GM23248 (cell line): ENCODE measurements at regions not wholly inside any gene's neighbourhood (a gene's known extent, or its start where the extent isn't known, plus 50 kb on each side); places are given as distances from the start of the nearest gene placed in this dataset.

Source experiments
- DNase-seq: peaks from one replicate; pipeline ENCODE4 v3.0.0-alpha.2; 2015
- H2AFZ ChIP-seq: fragments of 200-600 bp; sonication (generic); 2 replicates; pipeline ENCODE4 v1.6.1; 2016; ENCODE audit warnings: antibody characterized with exemption
- H3F3A ChIP-seq: fragments of 200-600 bp; sonication (generic); 2 replicates; pipeline ENCODE4 v1.6.1; 2016; ENCODE audit warnings: mild to moderate bottlenecking, antibody characterized with exemption, mixed run types; ENCODE audit not compliant: insufficient read depth
- H3K27ac ChIP-seq: fragments of 200-600 bp; sonication (generic); 2 replicates; pipeline ENCODE4 v1.5.1; 2016; ENCODE audit warnings: mild to moderate bottlenecking
- H3K27me3 ChIP-seq: fragments of 200-600 bp; sonication (generic); replicated peaks from 2 replicates; pipeline ENCODE4 v1.6.1; 2016; ENCODE audit warnings: mild to moderate bottlenecking; ENCODE audit not compliant: insufficient read depth
- H3K36me3 ChIP-seq: fragments of 200-600 bp; sonication (generic); 2 replicates; pipeline ENCODE4 v1.6.1; 2016; ENCODE audit warnings: low read depth, mild to moderate bottlenecking
- H3K4me1 ChIP-seq: fragments of 200-600 bp; sonication (generic); 2 replicates; pipeline ENCODE4 v1.6.1; 2016; ENCODE audit warnings: mild to moderate bottlenecking; ENCODE audit not compliant: insufficient read depth
- H3K4me2 ChIP-seq: fragments of 200-600 bp; sonication (generic); one replicate; pipeline ENCODE4 v1.6.1; 2016; ENCODE audit warnings: mild to moderate bottlenecking; ENCODE audit not compliant: unreplicated experiment
- H3K4me3 ChIP-seq: fragments of 200-600 bp; sonication (generic); 2 replicates; pipeline ENCODE4 v1.5.1; 2016; ENCODE audit warnings: mild to moderate bottlenecking
- H3K79me2 ChIP-seq: fragments of 200-600 bp; sonication (generic); 2 replicates; pipeline ENCODE4 v1.6.1; 2016; ENCODE audit warnings: mild to moderate bottlenecking; ENCODE audit not compliant: insufficient read depth
- H3K9ac ChIP-seq: fragments of 200-600 bp; sonication (generic); 2 replicates; pipeline ENCODE4 v1.6.1; 2016; ENCODE audit warnings: mild to moderate bottlenecking
- H3K9me2 ChIP-seq: fragments of 200-600 bp; sonication (generic); 2 replicates; pipeline ENCODE4 v1.6.1; 2016; ENCODE audit warnings: mixed run types, mild to moderate bottlenecking, moderate library complexity; ENCODE audit not compliant: insufficient read depth
- H3K9me3 ChIP-seq: fragments of 200-600 bp; sonication (generic); one replicate; pipeline ENCODE4 v1.6.1; 2017; ENCODE audit warnings: low read depth
- H4K20me1 ChIP-seq: fragments of 200-600 bp; sonication (generic); 2 replicates; pipeline ENCODE4 v1.6.0; 2016; ENCODE audit not compliant: insufficient read depth
- EZH2 ChIP-seq: fragments of 200-600 bp; sonication (generic); IDR thresholded peaks from 2 replicates; pipeline ENCODE4 v1.6.1; 2018; ENCODE audit warnings: antibody characterized with exemption, mild to moderate bottlenecking; ENCODE audit not compliant: insufficient read depth, poor library complexity, severe bottlenecking
- EZH2phosphoT487 ChIP-seq: fragments of 200-600 bp; sonication (generic); IDR thresholded peaks from 2 replicates; pipeline ENCODE4 v1.6.1; 2018; ENCODE audit warnings: antibody characterized with exemption, moderate library complexity, mild to moderate bottlenecking, low read depth; ENCODE audit not compliant: insufficient read depth
- WGBS, 2 experiments: methylation state at CpG; one replicate each; pipeline ENCODE4 v1.1.6; 2015 to 2017; ENCODE audit warnings: low lambda C conversion rate in 2 of 2, low coverage in 1 of 2; ENCODE audit errors: missing lambda C conversion rate in 2 of 2; 5-methylcytosine and 5-hydroxymethylcytosine counted together
- in situ Hi-C: fragments of 300-500 bp; cut with MboI; formaldehyde crosslinking; loops from 2 replicates; pipeline ENCODE4 v1.15.0; 2020

- WGBS, 2 experiments, result 0% methylated on average over 2 of the region's 2 CpGs
- in situ Hi-C loops, result no loop called here
- TF ChIP-seq EZH2, result no peak
- no peak for TF ChIP-seq EZH2phosphoT487
- Histone ChIP-seq H3K27me3 (no peaks in the 10 kb centered on the region), H3F3A (no peaks in the 10 kb centered on the region), H2AFZ (no peak overlapping the region), H3K9me3 (no peaks in the 10 kb centered on the region), H4K20me1 (no peaks in the 10 kb centered on the region), H3K79me2 (no peaks in the 10 kb centered on the region), H3K4me1 (0 out of 2 replicates have a peak, but pooled peaks cover 7% of the 10 kb centered on the region), H3K36me3 (no peaks in the 10 kb centered on the region), H3K4me2 (no peak overlapping the region), H3K4me3 (no peak overlapping the region), H3K27ac (peak overlapping the region; percentile 39), H3K9me2 (no peaks in the 10 kb centered on the region), H3K9ac (no peak overlapping the region)
- peak; percentile 68 for DNase-seq
Measured at GRCh38 chr14:79971330-79971729, 240.0 kb downstream of the DIO2 start.

GRCh38 chr14:79967453-79967852, 243.9 kb downstream of the DIO2 start:
- WGBS, 2 experiments, result 26 to 41% methylated on average over 2 of the region's 2 CpGs
- Histone ChIP-seq H3K36me3 (no peaks in the 10 kb centered on the region), H3K4me3 (no peak overlapping the region), H3K4me1 (0 out of 2 replicates have a peak, but pooled peaks cover 7% of the 10 kb centered on the region), H3K9me3 (no peaks in the 10 kb centered on the region), H3K4me2 (no peak overlapping the region), H3K79me2 (no peaks in the 10 kb centered on the region), H3K9me2 (no peaks in the 10 kb centered on the region), H3K9ac (peak overlapping the region; percentile 60), H2AFZ (no peak overlapping the region), H4K20me1 (no peaks in the 10 kb centered on the region), H3F3A (no peaks in the 10 kb centered on the region), H3K27me3 (no peaks in the 10 kb centered on the region), H3K27ac (peak overlapping the region; percentile 78)
- no peak for TF ChIP-seq EZH2
- TF ChIP-seq EZH2phosphoT487, result no peak
- in situ Hi-C loops, result no loop called here
- DNase-seq, result peak; percentile 44

GRCh38 chr14:79967001-79967400, 244.3 kb downstream of the DIO2 start:
- in situ Hi-C loops, result no loop called here
- DNase-seq, result peak; percentile 61

GRCh38 chr14:79965896-79966295, 245.4 kb downstream of the DIO2 start:
- H4K20me1 ChIP-seq, result no peaks in the 10 kb centered on the region
- H3K4me3 ChIP-seq, result no peak overlapping the region
- DNase-seq, result peak; percentile 39
- H3K4me2 ChIP-seq, result no peak overlapping the region
- no peaks in the 10 kb centered on the region for H3K36me3 ChIP-seq
- in situ Hi-C loops, result no loop called here
- H3K27ac ChIP-seq, result no peak overlapping the region
- H3K9me2 ChIP-seq, result no peaks in the 10 kb centered on the region
- H3K9ac ChIP-seq, result no peak overlapping the region
- no peak overlapping the region for H2AFZ ChIP-seq
- H3K9me3 ChIP-seq, result no peaks in the 10 kb centered on the region
- no peaks in the 10 kb centered on the region for H3K79me2 ChIP-seq
- no peak for TF ChIP-seq EZH2phosphoT487
- no peak for TF ChIP-seq EZH2
- no peaks in the 10 kb centered on the region for H3K27me3 ChIP-seq
- 0 out of 2 replicates have a peak, but pooled peaks cover 3% of the 10 kb centered on the region for H3K4me1 ChIP-seq
- WGBS, 2 experiments, result 51 to 67% methylated on average over 2 of the region's 2 CpGs
- no peaks in the 10 kb centered on the region for H3F3A ChIP-seq

More at GRCh38 chr14:79967001-79967400, 244.3 kb downstream of the DIO2 start:
- Histone ChIP-seq H3K9me2 (no peaks in the 10 kb centered on the region), H3K4me3 (no peak overlapping the region), H3F3A (no peaks in the 10 kb centered on the region), H3K4me1 (0 out of 2 replicates have a peak, but pooled peaks cover 7% of the 10 kb centered on the region), H3K9ac (peak overlapping the region; percentile 60), H3K27me3 (no peaks in the 10 kb centered on the region), H2AFZ (no peak overlapping the region), H3K9me3 (no peaks in the 10 kb centered on the region), H3K4me2 (no peak overlapping the region), H4K20me1 (no peaks in the 10 kb centered on the region), H3K27ac (peak overlapping the region; percentile 78), H3K79me2 (no peaks in the 10 kb centered on the region), H3K36me3 (no peaks in the 10 kb centered on the region)
- TF ChIP-seq EZH2, result no peak
- no peak for TF ChIP-seq EZH2phosphoT487

GRCh38 chr14:79961197-79961596, 250.1 kb downstream of the DIO2 start:
- Histone ChIP-seq H3K9ac (no peak overlapping the region), H3F3A (no peaks in the 10 kb centered on the region), H3K27ac (no peak overlapping the region), H3K9me3 (no peaks in the 10 kb centered on the region), H3K27me3 (no peaks in the 10 kb centered on the region), H3K4me1 (no peaks in the 10 kb centered on the region), H3K36me3 (no peaks in the 10 kb centered on the region), H3K4me2 (no peak overlapping the region), H3K9me2 (no peaks in the 10 kb centered on the region), H3K4me3 (no peak overlapping the region), H4K20me1 (no peaks in the 10 kb centered on the region), H3K79me2 (no peaks in the 10 kb centered on the region), H2AFZ (no peak overlapping the region)
- DNase-seq, result no peak
- WGBS, 2 experiments, result 30 to 35% methylated on average over 2 of the region's 2 CpGs
- in situ Hi-C loops, result no loop called here
- TF ChIP-seq EZH2 (no peak), EZH2phosphoT487 (no peak)
